K562 (cell line): ENCODE measurements at regions not wholly inside any gene's neighbourhood (a gene's known extent, or its start where the extent isn't known, plus 50 kb on each side); places are given as distances from the start of the nearest gene placed in this dataset.

ENCODE experiments used
- DMBX1 ChIP-seq: fragments of 250-450 bp; sonication (Bioruptor Pico); IDR thresholded peaks from 2 replicates; pipeline ENCODE4 v1.8.0; 2022; ENCODE audit warnings: inconsistent platforms, mild to moderate bottlenecking, moderate library complexity, borderline replicate concordance
- ELF1 ChIP-seq: fragments of 200-800 bp; sonication (Bioruptor generic); IDR thresholded peaks from 2 replicates; pipeline ENCODE4 v1.6.1; 2016; ENCODE audit warnings: missing genetic modification characterization, missing compliant biosample characterization
- ETV5 ChIP-seq: sonication (generic); formaldehyde crosslinking; IDR thresholded peaks from 2 replicates; pipeline ENCODE4 v1.4.0; 2020; ENCODE audit warnings: low read depth, mild to moderate bottlenecking, missing genetic modification reagents
- L3MBTL2 ChIP-seq: fragments of 450-650 bp; IDR thresholded peaks from 2 replicates; pipeline ENCODE4 v1.6.1; 2016; ENCODE audit warnings: mild to moderate bottlenecking, moderate library complexity
- MEF2D ChIP-seq: conservative IDR thresholded peaks from 2 replicates; pipeline ENCODE4 v1.6.1; 2016; ENCODE audit warnings: low read depth, missing genetic modification characterization, missing compliant biosample characterization
- MIER1 ChIP-seq: fragments of 450-650 bp; IDR thresholded peaks from 2 replicates; pipeline ENCODE4 v1.6.1; 2016; ENCODE audit warnings: antibody characterized with exemption, mild to moderate bottlenecking, low read depth
- NCOA4 ChIP-seq: fragments of 450-650 bp; IDR thresholded peaks from 2 replicates; pipeline ENCODE4 v1.6.1; 2018; ENCODE audit warnings: mild to moderate bottlenecking; ENCODE audit not compliant: partially characterized antibody
- NELFE ChIP-seq: IDR thresholded peaks from 2 replicates; pipeline ENCODE4 v1.6.1; 2011; ENCODE audit warnings: mild to moderate bottlenecking; ENCODE audit not compliant: insufficient read depth, insufficient read length
- NR2C1 ChIP-seq, 2 experiments: fragments of 450-650 bp; IDR thresholded peaks; 2 replicates each; pipeline ENCODE4 v1.6.1; 2017; ENCODE audit warnings: mild to moderate bottlenecking in 2 of 2, antibody characterized with exemption in 1 of 2, inconsistent platforms in 1 of 2, missing compliant biosample characterization in 1 of 2, missing genetic modification characterization in 1 of 2
- NR3C1 ChIP-seq: sonication (generic); formaldehyde crosslinking; IDR thresholded peaks from 2 replicates; pipeline ENCODE4 v1.8.1; 2022; ENCODE audit warnings: missing genetic modification reagents
- SOX6 ChIP-seq: fragments of 450-650 bp; IDR thresholded peaks from 2 replicates; pipeline ENCODE4 v1.6.1; 2014; ENCODE audit warnings: mild to moderate bottlenecking
- ZC3H4 ChIP-seq: sonication (generic); formaldehyde crosslinking; IDR thresholded peaks from 2 replicates; pipeline ENCODE4 v1.9.0; 2021; ENCODE audit warnings: missing genetic modification reagents, borderline replicate concordance
- ZNF175 ChIP-seq: fragments of 200-800 bp; sonication (Bioruptor generic); IDR thresholded peaks from 2 replicates; pipeline ENCODE4 v1.6.1; 2016; ENCODE audit warnings: low read depth, mild to moderate bottlenecking, missing genetic modification characterization, missing compliant biosample characterization
- ZNF586 ChIP-seq: fragments of 450-650 bp; formaldehyde crosslinking; conservative IDR thresholded peaks from 2 replicates; pipeline ENCODE4 v1.4.0; 2020; ENCODE audit warnings: mild to moderate bottlenecking, moderate library complexity
- ZNF695 ChIP-seq: fragments of 450-650 bp; formaldehyde crosslinking; IDR thresholded peaks from 2 replicates; pipeline ENCODE4 v1.4.0; 2020; ENCODE audit warnings: mild to moderate bottlenecking, moderate library complexity
- ZNF766 ChIP-seq: fragments of 200-800 bp; sonication (Bioruptor generic); conservative IDR thresholded peaks from 2 replicates; pipeline ENCODE4 v1.6.1; 2016; ENCODE audit warnings: missing genetic modification characterization, missing compliant biosample characterization
- TF ChIP-seq, protein P1 (sequence below), 2 experiments: fragments of 450-650 bp in 1 of 2; sonication (generic) in 1 of 2; formaldehyde crosslinking in 1 of 2; IDR thresholded peaks in 1 of 2; conservative IDR thresholded peaks in 1 of 2; 2 replicates each; pipeline versions ENCODE4 v1.6.1 to v1.8.1; 2016 to 2023; ENCODE audit warnings: mild to moderate bottlenecking in 2 of 2, moderate library complexity in 2 of 2, inconsistent platforms in 1 of 2, missing genetic modification reagents in 1 of 2
- TF ChIP-seq, protein P2 (sequence below): sonication (generic); formaldehyde crosslinking; IDR thresholded peaks from 2 replicates; pipeline ENCODE4 v1.8.0; 2022; ENCODE audit warnings: mild to moderate bottlenecking, missing genetic modification reagents
- TF ChIP-seq, protein P3 (sequence below): fragments of 250-450 bp; sonication (Bioruptor Pico); IDR thresholded peaks from 2 replicates; pipeline ENCODE4 v1.4.0; 2020
- TF ChIP-seq, protein P4 (sequence below): sonication (generic); formaldehyde crosslinking; IDR thresholded peaks from 2 replicates; pipeline ENCODE4 v1.8.0; 2023; ENCODE audit warnings: mild to moderate bottlenecking, missing genetic modification reagents

DNA sequence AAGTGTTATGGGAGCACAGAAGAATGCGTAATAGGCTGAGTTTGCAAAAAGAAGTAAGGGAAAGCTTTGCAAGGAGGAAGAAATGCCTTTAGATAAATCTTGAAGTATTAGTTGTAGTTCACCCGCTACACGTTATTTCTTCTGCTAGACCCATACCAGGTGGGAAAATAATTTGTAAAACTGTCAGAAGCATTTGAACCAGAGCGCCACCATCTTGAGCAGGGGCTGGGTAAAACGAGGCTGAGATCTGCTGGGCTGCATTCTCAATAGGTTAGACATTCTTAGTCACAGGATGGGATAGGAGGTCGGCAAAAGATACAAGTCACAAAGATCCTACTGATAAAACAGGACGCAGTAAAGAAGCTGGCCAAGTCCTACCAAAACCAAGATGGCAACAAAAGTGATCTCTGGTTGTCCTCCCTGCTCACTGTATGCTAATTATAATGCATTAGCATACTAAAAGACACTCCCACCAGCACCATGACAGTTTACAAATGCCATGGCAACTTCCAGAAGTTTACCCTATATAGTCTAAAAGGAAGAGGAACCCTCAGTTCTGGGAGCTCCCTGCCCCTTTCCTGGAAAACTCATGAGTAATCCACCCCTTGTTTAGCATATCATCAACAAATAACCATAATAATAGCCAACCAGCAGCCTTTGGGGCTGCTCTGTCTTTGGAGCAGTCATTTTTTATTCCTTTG, 50.0 kb upstream of the ZNF280D start (continued):
- TF ChIP-seq, protein P1, sequence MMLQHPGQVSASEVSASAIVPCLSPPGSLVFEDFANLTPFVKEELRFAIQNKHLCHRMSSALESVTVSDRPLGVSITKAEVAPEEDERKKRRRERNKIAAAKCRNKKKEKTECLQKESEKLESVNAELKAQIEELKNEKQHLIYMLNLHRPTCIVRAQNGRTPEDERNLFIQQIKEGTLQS (IDR thresholded peaks at IDR 0.05): peak; percentile 61; the same call in 1 of the 2 replicates
- TF ChIP-seq, protein P1 (CRISPR knock-in tag; conservative IDR thresholded peaks at IDR 0.05): no peak
- TF ChIP-seq NCOA4 (no peak), ELF1 (peak; percentile 25; the same call in 1 of the 2 replicates), NELFE (no peak), NR3C1 (CRISPR knock-in tag) (no peak), SOX6 (peak; percentile 77), ZNF695 (CRISPR knock-in tag) (peak; percentile 95), NR2C1 (IDR thresholded peaks at IDR 0.05) (no peak), NR2C1 (tag; IDR thresholded peaks at IDR 0.05) (peak; percentile 95), ZNF175 (CRISPR knock-in tag) (peak; percentile 98), ZNF586 (CRISPR knock-in tag) (peak; percentile 87), L3MBTL2 (no peak), MIER1 (no peak), DMBX1 (CRISPR knock-in tag) (peak; percentile 99), ETV5 (no peak), MEF2D (tag) (peak; percentile 97), ZNF766 (peak; percentile 97), ZC3H4 (CRISPR knock-in tag) (no peak)
- TF ChIP-seq, protein P2, sequence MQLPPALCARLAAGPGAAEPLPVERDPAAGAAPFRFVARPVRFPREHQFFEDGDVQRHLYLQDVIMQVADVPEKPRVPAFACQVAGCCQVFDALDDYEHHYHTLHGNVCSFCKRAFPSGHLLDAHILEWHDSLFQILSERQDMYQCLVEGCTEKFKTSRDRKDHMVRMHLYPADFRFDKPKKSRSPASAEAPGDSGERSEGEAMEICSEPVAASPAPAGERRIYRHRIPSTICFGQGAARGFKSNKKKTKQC (CRISPR knock-in tag): no peak
- TF ChIP-seq, protein P3, sequence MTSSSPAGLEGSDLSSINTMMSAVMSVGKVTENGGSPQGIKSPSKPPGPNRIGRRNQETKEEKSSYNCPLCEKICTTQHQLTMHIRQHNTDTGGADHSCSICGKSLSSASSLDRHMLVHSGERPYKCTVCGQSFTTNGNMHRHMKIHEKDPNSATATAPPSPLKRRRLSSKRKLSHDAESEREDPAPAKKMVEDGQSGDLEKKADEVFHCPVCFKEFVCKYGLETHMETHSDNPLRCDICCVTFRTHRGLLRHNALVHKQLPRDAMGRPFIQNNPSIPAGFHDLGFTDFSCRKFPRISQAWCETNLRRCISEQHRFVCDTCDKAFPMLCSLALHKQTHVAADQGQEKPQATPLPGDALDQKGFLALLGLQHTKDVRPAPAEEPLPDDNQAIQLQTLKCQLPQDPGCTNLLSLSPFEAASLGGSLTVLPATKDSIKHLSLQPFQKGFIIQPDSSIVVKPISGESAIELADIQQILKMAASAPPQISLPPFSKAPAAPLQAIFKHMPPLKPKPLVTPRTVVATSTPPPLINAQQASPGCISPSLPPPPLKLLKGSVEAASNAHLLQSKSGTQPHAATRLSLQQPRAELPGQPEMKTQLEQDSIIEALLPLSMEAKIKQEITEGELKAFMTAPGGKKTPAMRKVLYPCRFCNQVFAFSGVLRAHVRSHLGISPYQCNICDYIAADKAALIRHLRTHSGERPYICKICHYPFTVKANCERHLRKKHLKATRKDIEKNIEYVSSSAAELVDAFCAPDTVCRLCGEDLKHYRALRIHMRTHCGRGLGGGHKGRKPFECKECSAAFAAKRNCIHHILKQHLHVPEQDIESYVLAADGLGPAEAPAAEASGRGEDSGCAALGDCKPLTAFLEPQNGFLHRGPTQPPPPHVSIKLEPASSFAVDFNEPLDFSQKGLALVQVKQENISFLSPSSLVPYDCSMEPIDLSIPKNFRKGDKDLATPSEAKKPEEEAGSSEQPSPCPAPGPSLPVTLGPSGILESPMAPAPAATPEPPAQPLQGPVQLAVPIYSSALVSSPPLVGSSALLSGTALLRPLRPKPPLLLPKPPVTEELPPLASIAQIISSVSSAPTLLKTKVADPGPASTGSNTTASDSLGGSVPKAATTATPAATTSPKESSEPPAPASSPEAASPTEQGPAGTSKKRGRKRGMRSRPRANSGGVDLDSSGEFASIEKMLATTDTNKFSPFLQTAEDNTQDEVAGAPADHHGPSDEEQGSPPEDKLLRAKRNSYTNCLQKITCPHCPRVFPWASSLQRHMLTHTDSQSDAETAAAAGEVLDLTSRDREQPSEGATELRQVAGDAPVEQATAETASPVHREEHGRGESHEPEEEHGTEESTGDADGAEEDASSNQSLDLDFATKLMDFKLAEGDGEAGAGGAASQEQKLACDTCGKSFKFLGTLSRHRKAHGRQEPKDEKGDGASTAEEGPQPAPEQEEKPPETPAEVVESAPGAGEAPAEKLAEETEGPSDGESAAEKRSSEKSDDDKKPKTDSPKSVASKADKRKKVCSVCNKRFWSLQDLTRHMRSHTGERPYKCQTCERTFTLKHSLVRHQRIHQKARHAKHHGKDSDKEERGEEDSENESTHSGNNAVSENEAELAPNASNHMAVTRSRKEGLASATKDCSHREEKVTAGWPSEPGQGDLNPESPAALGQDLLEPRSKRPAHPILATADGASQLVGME (CRISPR knock-in tag): 0 out of 2 replicates have a peak, but pooled peaks have one; percentile 45
- TF ChIP-seq, protein P4, sequence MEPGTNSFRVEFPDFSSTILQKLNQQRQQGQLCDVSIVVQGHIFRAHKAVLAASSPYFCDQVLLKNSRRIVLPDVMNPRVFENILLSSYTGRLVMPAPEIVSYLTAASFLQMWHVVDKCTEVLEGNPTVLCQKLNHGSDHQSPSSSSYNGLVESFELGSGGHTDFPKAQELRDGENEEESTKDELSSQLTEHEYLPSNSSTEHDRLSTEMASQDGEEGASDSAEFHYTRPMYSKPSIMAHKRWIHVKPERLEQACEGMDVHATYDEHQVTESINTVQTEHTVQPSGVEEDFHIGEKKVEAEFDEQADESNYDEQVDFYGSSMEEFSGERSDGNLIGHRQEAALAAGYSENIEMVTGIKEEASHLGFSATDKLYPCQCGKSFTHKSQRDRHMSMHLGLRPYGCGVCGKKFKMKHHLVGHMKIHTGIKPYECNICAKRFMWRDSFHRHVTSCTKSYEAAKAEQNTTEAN (CRISPR knock-in tag): no peak
